SU-DHL-6 (cell line): ENCODE measurements at regions not wholly inside any gene's neighbourhood (a gene's known extent, or its start where the extent isn't known, plus 50 kb on each side); places are given as distances from the start of the nearest gene placed in this dataset.

ENCODE experiments used
- EZH2phosphoT487 ChIP-seq: fragments of 200-600 bp; sonication (generic), shearing (Covaris generic); conservative IDR thresholded peaks from 2 replicates; pipeline ENCODE4 v1.6.1; 2018; ENCODE audit warnings: mild to moderate bottlenecking, antibody characterized with exemption, low read length, moderate library complexity, mixed read lengths
- TF ChIP-seq, protein P1 (sequence below): fragments of 200-600 bp; sonication (generic); IDR thresholded peaks from one replicate; pipeline ENCODE4 v1.5.1; 2017; ENCODE audit warnings: antibody characterized with exemption, mild to moderate bottlenecking, low read length, moderate library complexity; ENCODE audit not compliant: insufficient read depth, poor library complexity, severe bottlenecking

DNA sequence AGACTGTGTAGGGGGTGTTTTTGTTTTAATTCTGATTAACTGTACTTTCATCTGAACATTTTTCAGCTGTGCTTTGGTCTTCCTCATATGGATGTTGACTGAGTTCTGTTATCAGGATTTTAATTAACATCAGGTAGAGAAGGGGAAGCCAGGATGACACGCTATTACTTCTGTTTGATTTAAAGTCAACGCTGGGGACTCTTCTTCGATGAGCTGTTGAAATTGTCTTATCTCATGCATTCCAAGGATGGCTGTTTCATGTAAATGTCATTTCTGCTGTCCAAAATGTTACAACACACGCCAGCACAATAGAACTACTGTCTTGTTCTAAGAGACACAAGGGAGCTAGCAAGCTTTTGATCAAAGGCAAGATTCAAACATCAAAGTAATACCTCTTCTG lies 263.3 kb upstream of the CDH5 start:
- TF ChIP-seq, protein P1, sequence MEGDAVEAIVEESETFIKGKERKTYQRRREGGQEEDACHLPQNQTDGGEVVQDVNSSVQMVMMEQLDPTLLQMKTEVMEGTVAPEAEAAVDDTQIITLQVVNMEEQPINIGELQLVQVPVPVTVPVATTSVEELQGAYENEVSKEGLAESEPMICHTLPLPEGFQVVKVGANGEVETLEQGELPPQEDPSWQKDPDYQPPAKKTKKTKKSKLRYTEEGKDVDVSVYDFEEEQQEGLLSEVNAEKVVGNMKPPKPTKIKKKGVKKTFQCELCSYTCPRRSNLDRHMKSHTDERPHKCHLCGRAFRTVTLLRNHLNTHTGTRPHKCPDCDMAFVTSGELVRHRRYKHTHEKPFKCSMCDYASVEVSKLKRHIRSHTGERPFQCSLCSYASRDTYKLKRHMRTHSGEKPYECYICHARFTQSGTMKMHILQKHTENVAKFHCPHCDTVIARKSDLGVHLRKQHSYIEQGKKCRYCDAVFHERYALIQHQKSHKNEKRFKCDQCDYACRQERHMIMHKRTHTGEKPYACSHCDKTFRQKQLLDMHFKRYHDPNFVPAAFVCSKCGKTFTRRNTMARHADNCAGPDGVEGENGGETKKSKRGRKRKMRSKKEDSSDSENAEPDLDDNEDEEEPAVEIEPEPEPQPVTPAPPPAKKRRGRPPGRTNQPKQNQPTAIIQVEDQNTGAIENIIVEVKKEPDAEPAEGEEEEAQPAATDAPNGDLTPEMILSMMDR, result no peak
- TF ChIP-seq EZH2phosphoT487, result no peak
